Smooth muscle cell (in vitro differentiated cells): ENCODE measurements at regions not wholly inside any gene's neighbourhood (a gene's known extent, or its start where the extent isn't known, plus 50 kb on each side); places are given as distances from the start of the nearest gene placed in this dataset.

Experiments
- DNase-seq: peaks from one replicate; lab custom pipeline; 2025; ENCODE audit not compliant: unreplicated experiment; lab: John Stamatoyannopoulos, UW
- H2AFZ ChIP-seq: fragments of 200-600 bp; sonication (generic); 2 replicates; pipeline ENCODE4 v1.6.0; 2016; ENCODE audit warnings: antibody characterized with exemption, low read depth, mild to moderate bottlenecking
- H3F3A ChIP-seq: fragments of 200-600 bp; sonication (generic); 2 replicates; pipeline ENCODE4 v1.6.0; 2017; ENCODE audit warnings: antibody characterized with exemption, low read depth
- H3K27ac ChIP-seq: fragments of 200-600 bp; sonication (generic); 2 replicates; pipeline ENCODE4 v1.5.1; 2016; ENCODE audit warnings: low read depth, mild to moderate bottlenecking
- H3K27me3 ChIP-seq: fragments of 200-600 bp; sonication (generic); 2 replicates; pipeline ENCODE4 v1.6.1; 2016; ENCODE audit warnings: low read depth, mild to moderate bottlenecking
- H3K36me3 ChIP-seq: fragments of 200-600 bp; sonication (generic); 2 replicates; pipeline ENCODE4 v1.5.1; 2016; ENCODE audit warnings: low read depth
- H3K4me1 ChIP-seq: fragments of 200-600 bp; sonication (generic); 2 replicates; pipeline ENCODE4 v1.5.1; 2016; ENCODE audit warnings: low read depth
- H3K4me2 ChIP-seq: fragments of 200-600 bp; sonication (generic); 2 replicates; pipeline ENCODE4 v1.6.0; 2016; ENCODE audit warnings: mild to moderate bottlenecking
- H3K4me3 ChIP-seq: fragments of 200-600 bp; sonication (generic); 2 replicates; pipeline ENCODE4 v1.5.1; 2016; ENCODE audit warnings: mild to moderate bottlenecking
- H3K79me2 ChIP-seq: fragments of 200-600 bp; sonication (generic); 2 replicates; pipeline ENCODE4 v1.6.0; 2016; ENCODE audit warnings: low read depth, mild to moderate bottlenecking
- H3K9ac ChIP-seq: fragments of 200-600 bp; sonication (generic); 2 replicates; pipeline ENCODE4 v1.6.0; 2016; ENCODE audit warnings: low read depth
- H3K9me3 ChIP-seq: fragments of 200-600 bp; sonication (generic); replicated peaks from 2 replicates; pipeline ENCODE4 v1.5.1; 2016; ENCODE audit warnings: low read depth
- H4K20me1 ChIP-seq: fragments of 200-600 bp; sonication (generic); 2 replicates; pipeline ENCODE4 v1.6.0; 2016; ENCODE audit warnings: low read depth
- CTCF ChIP-seq: fragments of 200-600 bp; sonication (generic); IDR thresholded peaks from 2 replicates; pipeline ENCODE4 v1.5.1; 2017; ENCODE audit warnings: borderline replicate concordance, mild to moderate bottlenecking, antibody characterized with exemption; ENCODE audit not compliant: insufficient read depth, poor library complexity, severe bottlenecking
- WGBS: methylation state at CpG from one replicate; pipeline ENCODE4 v1.1.7; 2016; ENCODE audit warnings: low lambda C conversion rate; 5-methylcytosine and 5-hydroxymethylcytosine counted together

- TF ChIP-seq CTCF, result no peak
- 86% methylated on average over 22 of the region's 22 CpGs for WGBS
Measured at GRCh38 chr14:103195828-103196615, 72.8 kb downstream of the TNFAIP2 start.

GRCh38 chr14:103196716-103197115 is 73.5 kb downstream of the TNFAIP2 start:
- 97% methylated on average over 11 of the region's 11 CpGs for WGBS
- no peak overlapping the region for H3K9ac ChIP-seq
- no peaks in the 10 kb centered on the region for H3K79me2 ChIP-seq
- TF ChIP-seq CTCF, result no peak
- H3K4me3 ChIP-seq, result no peak overlapping the region
- H4K20me1 ChIP-seq, result no peaks in the 10 kb centered on the region
- H3K36me3 ChIP-seq, result no peaks in the 10 kb centered on the region
- no peak for DNase-seq
- H3F3A ChIP-seq, result peaks cover 9% of the 10 kb centered on the region
- H3K4me1 ChIP-seq, result peaks cover 7% of the 10 kb centered on the region
- H3K4me2 ChIP-seq, result no peak overlapping the region
- H2AFZ ChIP-seq, result no peak overlapping the region
- no peak overlapping the region for H3K27ac ChIP-seq
- no peaks in the 10 kb centered on the region for H3K27me3 ChIP-seq
- no peaks in the 10 kb centered on the region for H3K9me3 ChIP-seq

More at GRCh38 chr14:103195828-103196615, 72.8 kb downstream of the TNFAIP2 start:
- no peak for DNase-seq
- Histone ChIP-seq H2AFZ (no peak overlapping the region), H3K27ac (no peak overlapping the region), H3K4me3 (no peak overlapping the region), H3K27me3 (no peaks in the 10 kb centered on the region), H3K9ac (no peak overlapping the region), H3K9me3 (no peaks in the 10 kb centered on the region), H4K20me1 (no peaks in the 10 kb centered on the region), H3F3A (peaks cover 9% of the 10 kb centered on the region), H3K4me2 (no peak overlapping the region), H3K4me1 (peaks cover 5% of the 10 kb centered on the region), H3K79me2 (no peaks in the 10 kb centered on the region), H3K36me3 (no peaks in the 10 kb centered on the region)

GRCh38 chr14:103198131-103199105 is 75.2 kb downstream of the TNFAIP2 start:
- Histone ChIP-seq H4K20me1 (no peaks in the 10 kb centered on the region), H3K4me2 (peak overlapping the region; percentile 50), H2AFZ (peak overlapping the region; percentile 9), H3K36me3 (no peaks in the 10 kb centered on the region), H3K79me2 (no peaks in the 10 kb centered on the region), H3F3A (peaks cover 9% of the 10 kb centered on the region), H3K27ac (peak overlapping the region; percentile 85), H3K9ac (peak overlapping the region; percentile 33), H3K27me3 (no peaks in the 10 kb centered on the region), H3K4me3 (no peak overlapping the region), H3K4me1 (peaks cover 7% of the 10 kb centered on the region), H3K9me3 (no peaks in the 10 kb centered on the region)
- WGBS, result 55% methylated on average over 14 of the region's 14 CpGs
- DNase-seq, result no peak
- TF ChIP-seq CTCF, result no peak
